Endodermal cell (in vitro differentiated cells): ENCODE measurements at regions not wholly inside any gene's neighbourhood (a gene's known extent, or its start where the extent isn't known, plus 50 kb on each side); places are given as distances from the start of the nearest gene placed in this dataset.
A peak's percentile ranks its signal among the peaks of the same experiment; 100 is the strongest.

Experiments used
- DNase-seq: peaks from one replicate; pipeline ENCODE4 v3.0.0-alpha.2; 2017
- H3K27ac ChIP-seq: 2 replicates; pipeline ENCODE4 v1.5.1; 2013; ENCODE audit warnings: mild to moderate bottlenecking, low read depth, low read length, moderate library complexity
- H3K27me3 ChIP-seq: 2 replicates; pipeline ENCODE4 v1.6.1; 2013; ENCODE audit warnings: mild to moderate bottlenecking, low read length, moderate library complexity; ENCODE audit not compliant: insufficient read depth, control insufficient read depth, poor library complexity, severe bottlenecking
- H3K36me3 ChIP-seq: 2 replicates; pipeline ENCODE4 v1.7.0; 2013; ENCODE audit warnings: mild to moderate bottlenecking, low read length, moderate library complexity; ENCODE audit not compliant: control insufficient read depth, insufficient read depth
- H3K4me1 ChIP-seq: one replicate; pipeline ENCODE4 v1.7.0; 2013; ENCODE audit warnings: low read length; ENCODE audit not compliant: control insufficient read depth, insufficient read depth
- H3K4me3 ChIP-seq: 2 replicates; pipeline ENCODE4 v1.5.1; 2013; ENCODE audit warnings: mild to moderate bottlenecking, low read length, moderate library complexity
- H3K9ac ChIP-seq: 2 replicates; pipeline ENCODE4 v1.6.1; 2013; ENCODE audit warnings: mild to moderate bottlenecking, low read length, moderate library complexity; ENCODE audit not compliant: poor library complexity, severe bottlenecking; ENCODE audit errors: extremely low read depth
- H3K9me3 ChIP-seq: 2 replicates; pipeline ENCODE4 v1.6.1; 2013; ENCODE audit warnings: mild to moderate bottlenecking, low read length, moderate library complexity; ENCODE audit not compliant: control insufficient read depth
- H3K27ac Mint-ChIP-seq: 2 replicates; pipeline ENCODE4 v1.8.0; 2020; ENCODE audit warnings: mixed read lengths
- H3K27me3 Mint-ChIP-seq: 2 replicates; pipeline ENCODE4 v1.8.0; 2021; ENCODE audit warnings: mild to moderate bottlenecking, mixed read lengths; ENCODE audit not compliant: insufficient read depth
- H3K36me3 Mint-ChIP-seq: 2 replicates; pipeline ENCODE4 v1.8.0; 2020; ENCODE audit warnings: low read depth, mixed read lengths
- H3K4me1 Mint-ChIP-seq: 2 replicates; pipeline ENCODE4 v1.8.0; 2020; ENCODE audit warnings: mixed read lengths
- H3K4me3 Mint-ChIP-seq: 2 replicates; pipeline ENCODE4 v1.8.0; 2020; ENCODE audit warnings: mild to moderate bottlenecking, moderate library complexity, mixed read lengths
- H3K9me3 Mint-ChIP-seq: 2 replicates; pipeline ENCODE4 v1.8.0; 2020; ENCODE audit warnings: mild to moderate bottlenecking, mixed read lengths
- CTCF ChIP-seq: fragments of 200-600 bp; sonication (generic); conservative IDR thresholded peaks from 2 replicates; pipeline ENCODE4 v1.5.0; 2021; ENCODE audit warnings: antibody characterized with exemption, mild to moderate bottlenecking
- WGBS, 2 experiments: methylation state at CpG; one replicate each; pipeline versions ENCODE4 v1.1.5 to v1.1.7; 2013; ENCODE audit warnings: missing lambda C conversion rate in 2 of 2, mixed read lengths in 1 of 2; ENCODE audit not compliant: insufficient coverage in 1 of 2, insufficient read length in 1 of 2; 5-methylcytosine and 5-hydroxymethylcytosine counted together

GRCh38 chr12:19021646-19022045, 107.9 kb upstream of the PLEKHA5 start:
- Mint-ChIP-seq H3K36me3 (no peaks in the 10 kb centered on the region), H3K4me1 (peaks cover 12% of the 10 kb centered on the region), H3K27me3 (no peaks in the 10 kb centered on the region), H3K9me3 (peaks cover 8% of the 10 kb centered on the region), H3K4me3 (no peak overlapping the region), H3K27ac (no peak overlapping the region)
- TF ChIP-seq CTCF: no peak
- no peak overlapping the region for H3K27ac ChIP-seq
- H3K4me1 ChIP-seq: peaks cover 2% of the 10 kb centered on the region
- H3K4me3 ChIP-seq: no peak overlapping the region
- no peaks in the 10 kb centered on the region for H3K36me3 ChIP-seq
- H3K27me3 ChIP-seq: no peaks in the 10 kb centered on the region
- 82% methylated on average over 1 of the region's 1 CpG; no CpG with 5 or more reads in 1 of the 2 experiments for WGBS, 2 experiments
- H3K9me3 ChIP-seq: peaks cover 9% of the 10 kb centered on the region
- no peak for DNase-seq
- no peak overlapping the region for H3K9ac ChIP-seq

DNA sequence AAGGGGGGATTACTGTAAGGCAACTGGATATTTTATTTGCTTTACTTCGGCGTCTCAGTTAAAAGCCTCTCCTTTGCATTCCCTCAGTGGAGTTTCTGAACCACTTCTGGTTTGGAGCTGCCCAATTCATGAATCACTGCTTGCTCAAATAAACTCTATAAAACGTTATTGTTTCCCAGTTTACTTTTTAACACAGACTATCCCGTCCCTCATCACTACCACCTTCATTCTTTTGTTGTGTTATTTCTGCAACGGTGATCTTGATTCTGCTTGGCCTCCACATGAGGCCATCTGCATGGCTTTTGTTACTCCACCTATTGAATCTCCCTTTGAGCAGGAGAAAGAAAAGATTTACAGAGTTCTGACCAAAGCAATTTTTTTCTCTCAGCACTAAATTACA, 104.0 kb upstream of the PLEKHA5 start:
- no peaks in the 10 kb centered on the region for H3K27me3 Mint-ChIP-seq
- peaks cover 8% of the 10 kb centered on the region for H3K9me3 Mint-ChIP-seq

GRCh38 chr12:19026034-19026433, 103.5 kb upstream of the PLEKHA5 start:
- no peaks in the 10 kb centered on the region for H3K36me3 Mint-ChIP-seq
- DNase-seq: no peak
- peak overlapping the region; percentile 25 for H3K4me3 ChIP-seq
- peaks cover 8% of the 10 kb centered on the region for H3K4me1 Mint-ChIP-seq
- peaks cover 2% of the 10 kb centered on the region for H3K4me1 ChIP-seq
- peaks cover 11% of the 10 kb centered on the region for H3K9me3 Mint-ChIP-seq
- H3K4me3 Mint-ChIP-seq: no peak overlapping the region
- peak overlapping the region; percentile 35 for H3K27ac ChIP-seq
- H3K9ac ChIP-seq: no peak overlapping the region
- H3K36me3 ChIP-seq: no peaks in the 10 kb centered on the region
- H3K27me3 ChIP-seq: no peaks in the 10 kb centered on the region
- 80 to 90% methylated on average over 1 to 4 of the region's 4 CpGs for WGBS, 2 experiments
- H3K9me3 ChIP-seq: peaks cover 9% of the 10 kb centered on the region
- TF ChIP-seq CTCF: no peak
- no peak overlapping the region for H3K27ac Mint-ChIP-seq
- no peaks in the 10 kb centered on the region for H3K27me3 Mint-ChIP-seq

More for the DNA sequence above, 104.0 kb upstream of the PLEKHA5 start:
- Histone ChIP-seq H3K27ac (no peak overlapping the region), H3K27me3 (no peaks in the 10 kb centered on the region), H3K9ac (no peak overlapping the region), H3K36me3 (no peaks in the 10 kb centered on the region), H3K4me1 (peaks cover 2% of the 10 kb centered on the region), H3K9me3 (peaks cover 9% of the 10 kb centered on the region), H3K4me3 (peak overlapping the region; percentile 25)
- Mint-ChIP-seq H3K4me1 (peaks cover 10% of the 10 kb centered on the region), H3K27ac (no peak overlapping the region), H3K4me3 (no peak overlapping the region), H3K36me3 (no peaks in the 10 kb centered on the region)
- DNase-seq: no peak
- no peak for TF ChIP-seq CTCF
- WGBS, 2 experiments: 71 to 85% methylated on average over 5 of the region's 5 CpGs
